ENCODE measurements at regions not wholly inside any gene's neighbourhood (a gene's known extent, or its start where the extent isn't known, plus 50 kb on each side); places are given as distances from the start of the nearest gene placed in this dataset.

GRCh38 chr13:71278512-71278911 lies 588.5 kb downstream of the DACH1 start:
- no peak for DNase-seq (ENCODE audit: low spot score)
- no peak overlapping the region for H3K27ac ChIP-seq
- TF ChIP-seq CTCF (IDR thresholded peaks at IDR 0.05), result no peak
- no peak overlapping the region for H3K4me3 ChIP-seq

- no peak overlapping the region for H3K4me3 ChIP-seq
- no peak for TF ChIP-seq CTCF (IDR thresholded peaks at IDR 0.05)
- DNase-seq (ENCODE audit: low spot score), result no peak
- no peak overlapping the region for H3K27ac ChIP-seq
These were observed 591.9 kb downstream of the DACH1 start for GRCh38 chr13:71274923-71275608.

- DNase-seq (ENCODE audit: low spot score), result no peak
- H3K27ac ChIP-seq, result no peak overlapping the region
- no peak overlapping the region for H3K4me3 ChIP-seq
- no peak for TF ChIP-seq CTCF (IDR thresholded peaks at IDR 0.05)
These were observed 605.7 kb downstream of the DACH1 start for GRCh38 chr13:71261256-71261655.

GRCh38 chr13:71260246-71260645 lies 606.8 kb downstream of the DACH1 start:
- no peak for TF ChIP-seq CTCF (IDR thresholded peaks at IDR 0.05)
- no peak for DNase-seq (ENCODE audit: low spot score)

GRCh38 chr13:71255633-71256032 lies 611.4 kb downstream of the DACH1 start:
- no peak overlapping the region for H3K4me3 ChIP-seq
- H3K27ac ChIP-seq, result no peak overlapping the region
- no peak for TF ChIP-seq CTCF (IDR thresholded peaks at IDR 0.05)
- DNase-seq (ENCODE audit: low spot score), result no peak

More at GRCh38 chr13:71260246-71260645, 606.8 kb downstream of the DACH1 start:
- Histone ChIP-seq H3K27ac (no peak overlapping the region), H3K4me3 (no peak overlapping the region)

GRCh38 chr13:71254384-71254783 lies 612.6 kb downstream of the DACH1 start:
- Histone ChIP-seq H3K4me3 (no peak overlapping the region), H3K27ac (no peak overlapping the region)
- no peak for DNase-seq (ENCODE audit: low spot score)
- TF ChIP-seq CTCF (IDR thresholded peaks at IDR 0.05), result no peak

- no peak overlapping the region for H3K27ac ChIP-seq
- H3K4me3 ChIP-seq, result no peak overlapping the region
- no peak for TF ChIP-seq CTCF (IDR thresholded peaks at IDR 0.05)
- no peak for DNase-seq (ENCODE audit: low spot score)
These were observed 614.8 kb downstream of the DACH1 start for GRCh38 chr13:71252184-71252704.

Measured in coronary artery (tissue), 2 donors.